Mesendoderm (in vitro differentiated cells): ENCODE measurements at regions not wholly inside any gene's neighbourhood (a gene's known extent, or its start where the extent isn't known, plus 50 kb on each side); places are given as distances from the start of the nearest gene placed in this dataset.

ENCODE experiments used
- DNase-seq: peaks from one replicate; pipeline ENCODE4 v3.0.0; 2013
- H2AK5ac ChIP-seq: 2 replicates; pipeline ENCODE4 v1.6.1; 2013; ENCODE audit warnings: low read length, inconsistent platforms
- H2BK120ac ChIP-seq: 2 replicates; pipeline ENCODE4 v1.6.1; 2013; ENCODE audit warnings: low read depth, mild to moderate bottlenecking, low read length, moderate library complexity, mixed read lengths
- H2BK15ac ChIP-seq: replicated peaks from 2 replicates; pipeline ENCODE4 v1.6.1; 2013; ENCODE audit warnings: low read depth, mild to moderate bottlenecking, moderate library complexity
- H2BK5ac ChIP-seq: 2 replicates; pipeline ENCODE4 v1.6.1; 2013; ENCODE audit warnings: low read length, inconsistent platforms
- H3K18ac ChIP-seq: 2 replicates; pipeline ENCODE4 v1.6.1; 2013; ENCODE audit warnings: mild to moderate bottlenecking, low read length, mixed read lengths
- H3K23ac ChIP-seq: one replicate; pipeline ENCODE4 v1.6.1; 2013; ENCODE audit warnings: low read length
- H3K27ac ChIP-seq: 2 replicates; pipeline ENCODE4 v1.5.1; 2013; ENCODE audit warnings: low read depth, mild to moderate bottlenecking, inconsistent platforms, low read length, moderate library complexity
- H3K27me3 ChIP-seq: 2 replicates; pipeline ENCODE4 v1.6.1; 2013; ENCODE audit warnings: low read length, control low read depth, mild to moderate bottlenecking, inconsistent platforms; ENCODE audit not compliant: insufficient read depth, poor library complexity
- H3K36me3 ChIP-seq: 2 replicates; pipeline ENCODE4 v1.6.1; 2013; ENCODE audit warnings: low read length, inconsistent platforms; ENCODE audit not compliant: control insufficient read depth, insufficient read depth
- H3K4ac ChIP-seq: one replicate; pipeline ENCODE4 v1.6.1; 2013; ENCODE audit warnings: low read depth, mild to moderate bottlenecking, low read length, moderate library complexity
- H3K4me1 ChIP-seq: 2 replicates; pipeline ENCODE4 v1.6.1; 2013; ENCODE audit warnings: low read depth, low read length, inconsistent platforms; ENCODE audit not compliant: control insufficient read depth
- H3K4me2 ChIP-seq: 2 replicates; pipeline ENCODE4 v1.6.1; 2013; ENCODE audit warnings: low read length
- H3K4me3 ChIP-seq: 2 replicates; pipeline ENCODE4 v1.5.1; 2013; ENCODE audit warnings: mild to moderate bottlenecking, low read length
- H3K56ac ChIP-seq: one replicate; pipeline ENCODE4 v1.6.1; 2013; ENCODE audit warnings: low read length
- H3K79me1 ChIP-seq: 2 replicates; pipeline ENCODE4 v1.6.1; 2013; ENCODE audit warnings: low read length, inconsistent platforms
- H3K79me2 ChIP-seq: 2 replicates; pipeline ENCODE4 v1.6.1; 2013; ENCODE audit warnings: mild to moderate bottlenecking, low read length; ENCODE audit not compliant: control insufficient read depth, insufficient read depth
- H3K9ac ChIP-seq: 2 replicates; pipeline ENCODE4 v1.6.1; 2013; ENCODE audit warnings: low read length, inconsistent platforms
- H4K5ac ChIP-seq: one replicate; pipeline ENCODE4 v1.6.1; 2013; ENCODE audit warnings: low read length
- H4K8ac ChIP-seq: one replicate; pipeline ENCODE4 v1.6.1; 2013; ENCODE audit warnings: low read depth, mild to moderate bottlenecking, control low read depth, low read length, moderate library complexity
- WGBS: extraction: QIAGEN DNeasy Blood & Tissue Kit; methylation state at CpG from one replicate; pipeline ENCODE4 v1.1.7; 2013; ENCODE audit warnings: low lambda C conversion rate, missing lambda C conversion rate; ENCODE audit not compliant: insufficient coverage; ENCODE audit errors: extremely low coverage; 5-methylcytosine and 5-hydroxymethylcytosine counted together

GRCh38 chr4:137601934-137602333, 69.6 kb upstream of the PCDH18 start:
- no peak overlapping the region for H2AK5ac ChIP-seq
- H3K36me3 ChIP-seq: no peaks in the 10 kb centered on the region
- H2BK120ac ChIP-seq: no peak overlapping the region
- no peak overlapping the region for H3K23ac ChIP-seq
- H3K4me1 ChIP-seq: no peaks in the 10 kb centered on the region
- DNase-seq: peak; percentile 25
- H3K79me2 ChIP-seq: no peaks in the 10 kb centered on the region
- H3K27ac ChIP-seq: no peak overlapping the region
- no peak overlapping the region for H2BK15ac ChIP-seq
- H2BK5ac ChIP-seq: no peak overlapping the region
- H3K56ac ChIP-seq: no peak overlapping the region
- no peak overlapping the region for H4K8ac ChIP-seq
- H3K9ac ChIP-seq: no peak overlapping the region
- H3K27me3 ChIP-seq: no peaks in the 10 kb centered on the region
- no peak overlapping the region for H3K4ac ChIP-seq
- no peak overlapping the region for H3K18ac ChIP-seq
- H3K79me1 ChIP-seq: no peaks in the 10 kb centered on the region
- no peak overlapping the region for H4K5ac ChIP-seq
- no peak overlapping the region for H3K4me2 ChIP-seq
- WGBS: no CpG with 5 or more reads among the region's 1 CpG
- no peak overlapping the region for H3K4me3 ChIP-seq

GRCh38 chr4:137599734-137600133, 67.4 kb upstream of the PCDH18 start:
- no peak for DNase-seq
- Histone ChIP-seq H3K4me2 (no peak overlapping the region), H3K4me1 (no peaks in the 10 kb centered on the region), H3K36me3 (no peaks in the 10 kb centered on the region), H2BK120ac (no peak overlapping the region), H3K79me1 (no peaks in the 10 kb centered on the region), H2AK5ac (no peak overlapping the region), H2BK15ac (no peak overlapping the region), H3K18ac (no peak overlapping the region), H3K23ac (no peak overlapping the region), H3K27me3 (no peaks in the 10 kb centered on the region), H4K8ac (no peak overlapping the region), H3K56ac (no peak overlapping the region), H3K4ac (no peak overlapping the region), H2BK5ac (no peak overlapping the region), H3K9ac (no peak overlapping the region), H3K79me2 (no peaks in the 10 kb centered on the region), H4K5ac (no peak overlapping the region), H3K27ac (no peak overlapping the region), H3K4me3 (no peak overlapping the region)
- no CpG with 5 or more reads among the region's 1 CpG for WGBS

- no peak overlapping the region for H2BK5ac ChIP-seq
- H3K27ac ChIP-seq: no peak overlapping the region
- no peak overlapping the region for H2BK15ac ChIP-seq
- no peak overlapping the region for H3K56ac ChIP-seq
- no peak overlapping the region for H2AK5ac ChIP-seq
- no CpG with 5 or more reads among the region's 3 CpGs for WGBS
- no peak overlapping the region for H3K18ac ChIP-seq
- H3K79me1 ChIP-seq: no peaks in the 10 kb centered on the region
- no peak overlapping the region for H2BK120ac ChIP-seq
- no peak overlapping the region for H4K8ac ChIP-seq
- H3K23ac ChIP-seq: no peak overlapping the region
- no peak overlapping the region for H3K4me3 ChIP-seq
- DNase-seq: no peak
- no peak overlapping the region for H3K4me2 ChIP-seq
- H4K5ac ChIP-seq: no peak overlapping the region
- no peak overlapping the region for H3K4ac ChIP-seq
- no peak overlapping the region for H3K9ac ChIP-seq
- H3K4me1 ChIP-seq: no peaks in the 10 kb centered on the region
- no peaks in the 10 kb centered on the region for H3K36me3 ChIP-seq
- no peaks in the 10 kb centered on the region for H3K27me3 ChIP-seq
- no peaks in the 10 kb centered on the region for H3K79me2 ChIP-seq
Observed at GRCh38 chr4:137597752-137598430, 65.6 kb upstream of the PCDH18 start.

GRCh38 chr4:137587796-137588195, 55.5 kb upstream of the PCDH18 start:
- no peaks in the 10 kb centered on the region for H3K79me1 ChIP-seq
- H3K56ac ChIP-seq: no peak overlapping the region
- no peak overlapping the region for H2BK120ac ChIP-seq
- H3K36me3 ChIP-seq: no peaks in the 10 kb centered on the region
- H3K9ac ChIP-seq: no peak overlapping the region
- WGBS: no CpG with 5 or more reads among the region's 1 CpG
- no peak overlapping the region for H3K27ac ChIP-seq
- H4K8ac ChIP-seq: no peak overlapping the region
- H3K4me3 ChIP-seq: no peak overlapping the region
- no peaks in the 10 kb centered on the region for H3K4me1 ChIP-seq
- no peak overlapping the region for H2AK5ac ChIP-seq
- H3K27me3 ChIP-seq: no peaks in the 10 kb centered on the region
- H2BK15ac ChIP-seq: no peak overlapping the region
- no peak overlapping the region for H3K4ac ChIP-seq
- H2BK5ac ChIP-seq: no peak overlapping the region
- H3K18ac ChIP-seq: no peak overlapping the region
- H4K5ac ChIP-seq: no peak overlapping the region
- DNase-seq: no peak
- no peak overlapping the region for H3K23ac ChIP-seq
- H3K4me2 ChIP-seq: no peak overlapping the region
- H3K79me2 ChIP-seq: no peaks in the 10 kb centered on the region

GRCh38 chr4:137583671-137584070, 51.4 kb upstream of the PCDH18 start:
- H4K8ac ChIP-seq: no peak overlapping the region
- H3K18ac ChIP-seq: no peak overlapping the region
- no peaks in the 10 kb centered on the region for H3K79me2 ChIP-seq
- DNase-seq: no peak
- H3K4me3 ChIP-seq: no peak overlapping the region
- no peak overlapping the region for H3K23ac ChIP-seq
- H4K5ac ChIP-seq: no peak overlapping the region
- H3K36me3 ChIP-seq: no peaks in the 10 kb centered on the region
- no peak overlapping the region for H2BK15ac ChIP-seq
- H3K56ac ChIP-seq: no peak overlapping the region
- H3K79me1 ChIP-seq: no peaks in the 10 kb centered on the region
- H3K4ac ChIP-seq: no peak overlapping the region
- no peak overlapping the region for H3K27ac ChIP-seq
- no peak overlapping the region for H3K4me2 ChIP-seq
- H3K4me1 ChIP-seq: no peaks in the 10 kb centered on the region
- no peak overlapping the region for H3K9ac ChIP-seq
- H2BK5ac ChIP-seq: no peak overlapping the region
- no peaks in the 10 kb centered on the region for H3K27me3 ChIP-seq
- H2AK5ac ChIP-seq: no peak overlapping the region
- H2BK120ac ChIP-seq: no peak overlapping the region
